ENCODE measurements at regions not wholly inside any gene's neighbourhood (a gene's known extent, or its start where the extent isn't known, plus 50 kb on each side); places are given as distances from the start of the nearest gene placed in this dataset.
A peak's percentile ranks its signal among the peaks of the same experiment; 100 is the strongest.
"Not testable (repeated sequence)": the region's sequence is repeated elsewhere in the genome, so short reads cannot be mapped to it uniquely, and the experiment has no call there.

- WGBS: 15% methylated on average over 2 of the region's 2 CpGs
- Histone ChIP-seq H3K36me3 (ENCODE audit: insufficient read depth, low read length) (no peaks in the 10 kb centered on the region), H3K27me3 (ENCODE audit: insufficient read depth, low read length) (no peaks in the 10 kb centered on the region), H3K9me3 (ENCODE audit: insufficient read depth, low read depth, low read length) (no peaks in the 10 kb centered on the region), H3K9ac (ENCODE audit: low read depth, low read length) (peak overlapping the region; percentile 47; the same call in 1 of the 2 replicates), H3K4me3 (ENCODE audit: low read length) (peak overlapping the region; percentile 30), H3K27ac (ENCODE audit: low read depth, low read length) (peak overlapping the region; percentile 84), H3K4me1 (ENCODE audit: insufficient read depth, low read length) (peaks cover 46% of the 10 kb centered on the region)
Measured at GRCh38 chr10:57627642-57628178, 640.0 kb downstream of the IPMK start.

- H3K27me3 ChIP-seq (ENCODE audit: insufficient read depth, low read length): no peaks in the 10 kb centered on the region
- no peaks in the 10 kb centered on the region for H3K9me3 ChIP-seq (ENCODE audit: insufficient read depth, low read depth, low read length)
- H3K27ac ChIP-seq (ENCODE audit: low read depth, low read length): no peak overlapping the region
- H3K36me3 ChIP-seq (ENCODE audit: insufficient read depth, low read length): no peaks in the 10 kb centered on the region
- no peak overlapping the region for H3K4me3 ChIP-seq (ENCODE audit: low read length)
- WGBS: 88% methylated on average over 5 of the region's 5 CpGs
- no peak overlapping the region for H3K9ac ChIP-seq (ENCODE audit: low read depth, low read length)
- H3K4me1 ChIP-seq (ENCODE audit: insufficient read depth, low read length): peaks cover 33% of the 10 kb centered on the region
Measured at GRCh38 chr10:57624856-57625592, 642.7 kb downstream of the IPMK start.

GRCh38 chr10:57624066-57624465, 643.6 kb downstream of the IPMK start:
- Histone ChIP-seq H3K27ac (ENCODE audit: low read depth, low read length) (no peak overlapping the region), H3K9ac (ENCODE audit: low read depth, low read length) (no peak overlapping the region), H3K36me3 (ENCODE audit: insufficient read depth, low read length) (no peaks in the 10 kb centered on the region), H3K9me3 (ENCODE audit: insufficient read depth, low read depth, low read length) (no peaks in the 10 kb centered on the region), H3K27me3 (ENCODE audit: insufficient read depth, low read length) (no peaks in the 10 kb centered on the region), H3K4me1 (ENCODE audit: insufficient read depth, low read length) (peaks cover 23% of the 10 kb centered on the region), H3K4me3 (ENCODE audit: low read length) (no peak overlapping the region)
- 94% methylated on average over 1 of the region's 1 CpG for WGBS

DNA sequence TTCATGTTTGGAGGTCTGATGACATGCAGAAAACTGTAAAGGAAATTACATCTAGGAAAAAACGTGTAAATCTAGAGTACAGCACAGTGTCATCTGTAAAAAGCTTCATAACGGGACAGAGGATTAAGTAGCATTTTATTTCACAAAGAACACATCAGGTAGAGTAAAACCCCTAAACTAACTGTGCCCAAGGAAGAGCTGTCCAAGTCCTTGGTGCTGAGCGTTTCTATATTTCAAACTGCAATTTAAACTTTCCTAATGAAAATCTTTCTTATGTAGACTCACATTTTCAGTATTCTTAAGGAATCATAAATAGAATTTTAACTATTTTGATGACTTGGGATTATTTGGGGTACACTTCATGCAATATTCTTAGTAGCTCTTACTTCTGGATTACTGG, 646.2 kb downstream of the IPMK start:
- Histone ChIP-seq H3K27ac (ENCODE audit: low read depth, low read length) (no peak overlapping the region), H3K9ac (ENCODE audit: low read depth, low read length) (no peak overlapping the region), H3K9me3 (ENCODE audit: insufficient read depth, low read depth, low read length) (no peaks in the 10 kb centered on the region), H3K27me3 (ENCODE audit: insufficient read depth, low read length) (no peaks in the 10 kb centered on the region), H3K36me3 (ENCODE audit: insufficient read depth, low read length) (no peaks in the 10 kb centered on the region), H3K4me3 (ENCODE audit: low read length) (no peak overlapping the region), H3K4me1 (ENCODE audit: insufficient read depth, low read length) (no peaks in the 10 kb centered on the region; the same call in 1 of the 2 replicates)
- 96% methylated on average over 3 of the region's 3 CpGs for WGBS

DNA sequence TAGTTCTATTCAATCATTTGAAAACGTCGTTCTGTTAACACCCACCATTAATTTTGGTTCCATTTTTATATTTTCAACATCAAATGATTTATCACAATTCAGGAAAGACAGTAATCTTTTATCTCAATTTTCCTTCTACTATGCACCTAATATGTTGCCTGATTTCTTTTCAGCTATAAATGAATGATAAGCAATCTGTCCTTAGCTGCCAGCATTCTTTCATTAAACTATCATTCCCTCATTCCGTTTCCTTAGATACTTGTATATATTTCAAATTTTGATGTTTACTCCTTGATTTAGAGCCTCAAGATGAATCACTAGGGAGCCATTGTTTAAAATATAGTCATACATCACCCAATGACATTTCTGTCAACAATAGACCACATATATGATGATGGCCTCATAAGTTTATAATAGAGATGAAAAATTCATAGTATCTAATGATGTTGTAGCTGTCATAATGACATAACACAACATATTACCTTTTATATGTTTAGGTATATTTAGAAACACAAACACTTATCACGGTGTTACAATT, 661.7 kb downstream of the IPMK start:
- no peaks in the 10 kb centered on the region for H3K36me3 ChIP-seq (ENCODE audit: insufficient read depth, low read length)
- 89% methylated on average over 3 of the region's 4 CpGs for WGBS
- no peaks in the 10 kb centered on the region for H3K4me1 ChIP-seq (ENCODE audit: insufficient read depth, low read length)
- no peak overlapping the region for H3K4me3 ChIP-seq (ENCODE audit: low read length)
- no peaks in the 10 kb centered on the region for H3K27me3 ChIP-seq (ENCODE audit: insufficient read depth, low read length)
- H3K9me3 ChIP-seq (ENCODE audit: insufficient read depth, low read depth, low read length): no peaks in the 10 kb centered on the region
- H3K27ac ChIP-seq (ENCODE audit: low read depth, low read length): no peak overlapping the region
- H3K9ac ChIP-seq (ENCODE audit: low read depth, low read length): no peak overlapping the region

DNA sequence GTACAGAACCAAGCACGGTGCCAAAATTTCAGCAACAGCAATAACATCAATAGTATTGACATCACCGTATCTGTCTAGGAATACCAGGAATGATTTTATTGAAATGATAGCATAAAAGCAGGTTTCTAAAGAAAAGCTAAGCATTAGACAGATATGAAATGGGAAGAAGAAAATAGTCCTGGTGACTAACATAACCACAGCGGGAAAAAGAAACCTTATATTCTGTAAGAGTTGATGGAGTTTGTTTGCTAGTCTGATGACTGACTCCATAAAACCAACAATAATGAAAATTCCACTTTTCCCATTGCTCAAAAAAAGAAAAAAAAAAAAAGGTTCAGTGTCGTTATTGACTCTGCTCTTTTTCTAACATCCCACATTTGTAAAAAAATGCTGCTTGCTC, 668.3 kb downstream of the IPMK start:
- no peaks in the 10 kb centered on the region for H3K27me3 ChIP-seq (ENCODE audit: insufficient read depth, low read length)
- no peak overlapping the region for H3K9ac ChIP-seq (ENCODE audit: low read depth, low read length)
- H3K9me3 ChIP-seq (ENCODE audit: insufficient read depth, low read depth, low read length): no peaks in the 10 kb centered on the region
- no peak overlapping the region for H3K27ac ChIP-seq (ENCODE audit: low read depth, low read length)
- no peaks in the 10 kb centered on the region for H3K4me1 ChIP-seq (ENCODE audit: insufficient read depth, low read length)
- 94% methylated on average over 3 of the region's 4 CpGs for WGBS
- H3K36me3 ChIP-seq (ENCODE audit: insufficient read depth, low read length): no peaks in the 10 kb centered on the region
- H3K4me3 ChIP-seq (ENCODE audit: low read length): no peak overlapping the region

GRCh38 chr10:57593983-57594573, 673.6 kb downstream of the IPMK start:
- no peaks in the 10 kb centered on the region for H3K9me3 ChIP-seq (ENCODE audit: insufficient read depth, low read depth, low read length)
- 100% methylated on average over 1 of the region's 1 CpG for WGBS
- H3K36me3 ChIP-seq (ENCODE audit: insufficient read depth, low read length): no peaks in the 10 kb centered on the region
- H3K27ac ChIP-seq (ENCODE audit: low read depth, low read length): no peak overlapping the region
- no peaks in the 10 kb centered on the region for H3K4me1 ChIP-seq (ENCODE audit: insufficient read depth, low read length)
- no peak overlapping the region for H3K9ac ChIP-seq (ENCODE audit: low read depth, low read length)
- H3K27me3 ChIP-seq (ENCODE audit: insufficient read depth, low read length): no peaks in the 10 kb centered on the region
- no peak overlapping the region for H3K4me3 ChIP-seq (ENCODE audit: low read length)

- Histone ChIP-seq H3K4me1 (ENCODE audit: insufficient read depth, low read length) (no peaks in the 10 kb centered on the region), H3K27ac (ENCODE audit: low read depth, low read length) (no peak overlapping the region), H3K9ac (ENCODE audit: low read depth, low read length) (no peak overlapping the region), H3K27me3 (ENCODE audit: insufficient read depth, low read length) (no peaks in the 10 kb centered on the region), H3K4me3 (ENCODE audit: low read length) (no peak overlapping the region), H3K9me3 (ENCODE audit: insufficient read depth, low read depth, low read length) (peaks cover 27% of the 10 kb centered on the region), H3K36me3 (ENCODE audit: insufficient read depth, low read length) (no peaks in the 10 kb centered on the region)
Measured at GRCh38 chr10:57579926-57580325, 687.8 kb downstream of the IPMK start.

- Histone ChIP-seq H3K27ac (ENCODE audit: low read depth, low read length) (no peak overlapping the region), H3K9me3 (ENCODE audit: insufficient read depth, low read depth, low read length) (no peaks in the 10 kb centered on the region), H3K9ac (ENCODE audit: low read depth, low read length) (no peak overlapping the region), H3K27me3 (ENCODE audit: insufficient read depth, low read length) (no peaks in the 10 kb centered on the region), H3K4me3 (ENCODE audit: low read length) (no peak overlapping the region), H3K36me3 (ENCODE audit: insufficient read depth, low read length) (no peaks in the 10 kb centered on the region), H3K4me1 (ENCODE audit: insufficient read depth, low read length) (no peaks in the 10 kb centered on the region)
Measured at GRCh38 chr10:57562211-57562610, 705.5 kb downstream of the IPMK start.

DNA sequence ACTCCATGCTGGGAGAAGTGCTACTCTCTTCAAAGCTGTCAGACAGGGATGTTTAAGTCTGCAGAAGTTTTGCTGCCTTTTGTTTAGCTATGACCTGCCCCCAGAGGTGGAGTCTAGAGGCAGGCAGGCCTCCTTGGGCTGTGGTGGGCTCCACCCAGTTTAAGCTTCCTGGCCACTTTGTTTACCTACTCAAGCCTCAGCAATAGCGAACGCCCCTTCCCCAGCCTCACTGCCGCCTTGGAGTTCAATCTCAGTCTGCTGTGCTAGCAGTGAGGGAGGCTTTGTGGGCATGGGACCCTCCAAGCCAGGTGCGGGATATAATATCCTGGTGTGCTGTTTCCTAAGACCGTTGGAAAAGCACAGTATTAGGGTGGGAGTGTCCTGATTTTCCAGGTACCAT, 715.9 kb downstream of the IPMK start:
- H3K4me3 ChIP-seq (ENCODE audit: low read length); H3K4me1 ChIP-seq (ENCODE audit: insufficient read depth, low read length); H3K36me3 ChIP-seq (ENCODE audit: insufficient read depth, low read length); H3K9ac ChIP-seq (ENCODE audit: low read depth, low read length); H3K27me3 ChIP-seq (ENCODE audit: insufficient read depth, low read length); H3K27ac ChIP-seq (ENCODE audit: low read depth, low read length): not testable (repeated sequence)
- WGBS: 89% methylated on average over 5 of the region's 5 CpGs
- H3K9me3 ChIP-seq (ENCODE audit: insufficient read depth, low read depth, low read length): peaks cover 13% of the 10 kb centered on the region

- H3K4me3 ChIP-seq (ENCODE audit: low read length): no peak overlapping the region
- H3K27me3 ChIP-seq (ENCODE audit: insufficient read depth, low read length): no peaks in the 10 kb centered on the region
Measured at GRCh38 chr10:57535306-57535705, 732.4 kb downstream of the IPMK start.

More at GRCh38 chr10:57535306-57535705, 732.4 kb downstream of the IPMK start:
- Histone ChIP-seq H3K9me3 (ENCODE audit: insufficient read depth, low read depth, low read length) (no peaks in the 10 kb centered on the region), H3K36me3 (ENCODE audit: insufficient read depth, low read length) (no peaks in the 10 kb centered on the region), H3K27ac (ENCODE audit: low read depth, low read length) (no peak overlapping the region), H3K4me1 (ENCODE audit: insufficient read depth, low read length) (peaks cover 5% of the 10 kb centered on the region; the same call in 1 of the 2 replicates), H3K9ac (ENCODE audit: low read depth, low read length) (no peak overlapping the region)
- WGBS: 95% methylated on average over 3 of the region's 3 CpGs
